GM23338 (cell line): ENCODE measurements at regions not wholly inside any gene's neighbourhood (a gene's known extent, or its start where the extent isn't known, plus 50 kb on each side); places are given as distances from the start of the nearest gene placed in this dataset.

Experiments used
- ATAC-seq: fragments of 200-7000 bp; cut with Tn5 transposase; 3 replicates; pipeline ENCODE4 v1.9.1; 2020
- DNase-seq: peaks from one replicate; pipeline ENCODE4 v3.0.0-alpha.2; 2015; ENCODE audit warnings: low spot score
- H2AFZ ChIP-seq: fragments of 200-600 bp; sonication (generic); 2 replicates; pipeline ENCODE4 v1.8.0; 2016; ENCODE audit warnings: antibody characterized with exemption, mild to moderate bottlenecking, moderate library complexity
- H3F3A ChIP-seq: fragments of 200-600 bp; sonication (generic); replicated peaks from 2 replicates; pipeline ENCODE4 v1.8.0; 2017; ENCODE audit warnings: antibody characterized with exemption, mixed run types, low read depth
- H3K27ac ChIP-seq: fragments of 200-600 bp; sonication (generic); 2 replicates; pipeline ENCODE4 v1.6.1; 2016; ENCODE audit warnings: low read depth
- H3K27me3 ChIP-seq: fragments of 200-600 bp; sonication (generic); 2 replicates; pipeline ENCODE4 v1.8.0; 2016; ENCODE audit warnings: mild to moderate bottlenecking, mixed run types, moderate library complexity; ENCODE audit not compliant: insufficient read depth
- H3K36me3 ChIP-seq: fragments of 200-600 bp; sonication (generic); 2 replicates; pipeline ENCODE4 v1.8.0; 2016; ENCODE audit warnings: mild to moderate bottlenecking; ENCODE audit not compliant: insufficient read depth
- H3K4me1 ChIP-seq: fragments of 200-600 bp; sonication (generic); 2 replicates; pipeline ENCODE4 v1.8.0; 2016; ENCODE audit warnings: mild to moderate bottlenecking, moderate library complexity; ENCODE audit not compliant: insufficient read depth
- H3K4me2 ChIP-seq: fragments of 200-600 bp; sonication (generic); 2 replicates; pipeline ENCODE4 v1.7.1; 2017; ENCODE audit warnings: mixed run types
- H3K4me3 ChIP-seq: fragments of 200-600 bp; sonication (generic); 2 replicates; pipeline ENCODE4 v1.6.1; 2016; ENCODE audit warnings: mixed run types
- H3K79me2 ChIP-seq: fragments of 200-600 bp; sonication (generic); replicated peaks from 2 replicates; pipeline ENCODE4 v1.8.0; 2017; ENCODE audit warnings: mild to moderate bottlenecking; ENCODE audit not compliant: insufficient read depth
- H3K9me2 ChIP-seq: fragments of 200-600 bp; sonication (generic); 2 replicates; pipeline ENCODE4 v1.8.0; 2017; ENCODE audit not compliant: insufficient read depth
- H4K20me1 ChIP-seq: fragments of 200-600 bp; sonication (generic); replicated peaks from 2 replicates; pipeline ENCODE4 v1.8.0; 2017; ENCODE audit warnings: mild to moderate bottlenecking; ENCODE audit not compliant: insufficient read depth
- H3K27ac Mint-ChIP-seq: 2 replicates; pipeline ENCODE4 v1.8.0; 2020; ENCODE audit warnings: inconsistent platforms, mild to moderate bottlenecking, moderate library complexity, mixed read lengths
- H3K27me3 Mint-ChIP-seq: 3 replicates; pipeline ENCODE4 v1.8.0; 2022; ENCODE audit warnings: low read depth, mild to moderate bottlenecking, moderate library complexity, mixed read lengths, inconsistent platforms; ENCODE audit not compliant: insufficient read depth, poor library complexity
- H3K36me3 Mint-ChIP-seq: 3 replicates; pipeline ENCODE4 v1.8.0; 2021; ENCODE audit warnings: low read depth, mild to moderate bottlenecking, inconsistent platforms, moderate library complexity, mixed read lengths
- H3K4me1 Mint-ChIP-seq: 3 replicates; pipeline ENCODE4 v1.8.0; 2020; ENCODE audit warnings: mild to moderate bottlenecking, inconsistent platforms, mixed read lengths
- H3K4me3 Mint-ChIP-seq: 3 replicates; pipeline ENCODE4 v1.8.0; 2021; ENCODE audit warnings: moderate library complexity, mild to moderate bottlenecking, inconsistent platforms, mixed read lengths
- H3K9me3 Mint-ChIP-seq: 3 replicates; pipeline ENCODE4 v1.8.0; 2020; ENCODE audit warnings: moderate library complexity, mild to moderate bottlenecking, inconsistent platforms, mixed read lengths
- CREB1 ChIP-seq: fragments of 250-450 bp; sonication (Bioruptor Pico); IDR thresholded peaks from 2 replicates; pipeline ENCODE4 v1.5.0; 2020; ENCODE audit warnings: low read depth, mild to moderate bottlenecking, moderate library complexity
- EZH2 ChIP-seq: fragments of 200-600 bp; sonication (generic); IDR thresholded peaks from one replicate; pipeline ENCODE4 v1.8.0; 2017; ENCODE audit warnings: antibody characterized with exemption, mild to moderate bottlenecking, low read depth; ENCODE audit not compliant: unreplicated experiment
- EZH2phosphoT487 ChIP-seq: fragments of 200-600 bp; sonication (generic); IDR thresholded peaks from one replicate; pipeline ENCODE4 v1.8.1; 2018; ENCODE audit warnings: antibody characterized with exemption; ENCODE audit not compliant: unreplicated experiment
- JUNB ChIP-seq: IDR thresholded peaks from one replicate; pipeline ENCODE4 v1.6.1; 2016; ENCODE audit warnings: antibody characterized with exemption; ENCODE audit not compliant: unreplicated experiment
- NANOG ChIP-seq: IDR thresholded peaks from 2 replicates; pipeline ENCODE4 v1.6.1; 2016; ENCODE audit warnings: antibody characterized with exemption, borderline replicate concordance
- POLR2AphosphoS5 ChIP-seq: IDR thresholded peaks from 2 replicates; pipeline ENCODE4 v1.6.1; 2016; ENCODE audit warnings: antibody characterized with exemption, low read depth
- STAT1 ChIP-seq: IDR thresholded peaks from one replicate; pipeline ENCODE4 v1.6.1; 2016; ENCODE audit warnings: antibody characterized with exemption; ENCODE audit not compliant: unreplicated experiment
- ZNF114 ChIP-seq: fragments of 250-450 bp; sonication (Bioruptor Pico); IDR thresholded peaks from 2 replicates; pipeline ENCODE4 v1.5.0; 2020; ENCODE audit warnings: mild to moderate bottlenecking, moderate library complexity
- ZNF331 ChIP-seq: fragments of 250-450 bp; sonication (Bioruptor Pico); IDR thresholded peaks from 2 replicates; pipeline ENCODE4 v1.5.0; 2020; ENCODE audit warnings: low read depth, mild to moderate bottlenecking, moderate library complexity
- TF ChIP-seq, protein P1 (sequence below), 2 experiments: fragments of 200-600 bp in 1 of 2; sonication (generic) in 1 of 2; conservative IDR thresholded peaks; 2 replicates each; pipeline versions ENCODE4 v1.5.1 to v1.6.1; 2016 to 2017; ENCODE audit warnings: antibody characterized with exemption in 2 of 2, low read depth in 2 of 2, mild to moderate bottlenecking in 2 of 2, moderate library complexity in 1 of 2
- TF ChIP-seq, protein P2 (sequence below): fragments of 250-450 bp; sonication (Bioruptor Pico); IDR thresholded peaks from 2 replicates; pipeline ENCODE4 v1.5.0; 2020; ENCODE audit warnings: mild to moderate bottlenecking, moderate library complexity
- TF ChIP-seq, protein P3 (sequence below): IDR thresholded peaks from one replicate; pipeline ENCODE4 v1.6.1; 2018; ENCODE audit warnings: antibody characterized with exemption; ENCODE audit not compliant: unreplicated experiment
- TF ChIP-seq, protein P4 (sequence below): IDR thresholded peaks from 2 replicates; pipeline ENCODE4 v1.6.1; 2016; ENCODE audit warnings: antibody characterized with exemption

DNA sequence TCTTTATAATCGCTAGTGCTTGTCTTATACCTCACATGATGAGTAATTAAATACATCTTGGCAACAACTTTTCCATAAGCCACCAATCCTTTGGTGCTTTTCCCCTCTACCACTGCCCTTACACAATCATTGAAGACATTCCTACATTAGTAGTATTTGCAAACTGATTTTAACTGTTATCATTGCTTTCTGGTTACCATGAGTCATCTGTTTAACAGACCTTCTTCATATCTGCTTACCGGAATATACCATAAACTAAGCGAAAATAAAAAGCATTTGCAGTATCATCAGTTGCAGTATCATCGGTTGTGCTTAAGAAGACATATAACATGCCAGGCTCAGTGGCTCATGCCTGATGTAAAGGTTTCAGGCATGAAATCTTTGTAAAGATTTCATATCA, 54.8 kb upstream of the PLEKHA5 start:
- DNase-seq (no peak), ATAC-seq (no peak)
- Histone ChIP-seq H3K27me3 (no peaks in the 10 kb centered on the region), H3F3A (no peaks in the 10 kb centered on the region), H3K4me2 (no peak overlapping the region), H4K20me1 (no peaks in the 10 kb centered on the region), H3K27ac (no peak overlapping the region), H3K4me3 (no peak overlapping the region), H3K9me2 (peaks cover 11% of the 10 kb centered on the region; the same call in 1 of the 2 replicates), H3K79me2 (no peaks in the 10 kb centered on the region), H3K36me3 (no peaks in the 10 kb centered on the region), H3K4me1 (no peaks in the 10 kb centered on the region), H2AFZ (no peak overlapping the region; the same call in 1 of the 2 replicates)
- Mint-ChIP-seq H3K4me1 (no peaks in the 10 kb centered on the region), H3K9me3 (peaks cover 2% of the 10 kb centered on the region; the same call in 2 of the 3 replicates), H3K27ac (no peak overlapping the region), H3K36me3 (no peaks in the 10 kb centered on the region), H3K27me3 (peaks cover 2% of the 10 kb centered on the region), H3K4me3 (no peak overlapping the region)
- TF ChIP-seq STAT1, result no peak
- no peak for TF ChIP-seq EZH2
- TF ChIP-seq, protein P1, sequence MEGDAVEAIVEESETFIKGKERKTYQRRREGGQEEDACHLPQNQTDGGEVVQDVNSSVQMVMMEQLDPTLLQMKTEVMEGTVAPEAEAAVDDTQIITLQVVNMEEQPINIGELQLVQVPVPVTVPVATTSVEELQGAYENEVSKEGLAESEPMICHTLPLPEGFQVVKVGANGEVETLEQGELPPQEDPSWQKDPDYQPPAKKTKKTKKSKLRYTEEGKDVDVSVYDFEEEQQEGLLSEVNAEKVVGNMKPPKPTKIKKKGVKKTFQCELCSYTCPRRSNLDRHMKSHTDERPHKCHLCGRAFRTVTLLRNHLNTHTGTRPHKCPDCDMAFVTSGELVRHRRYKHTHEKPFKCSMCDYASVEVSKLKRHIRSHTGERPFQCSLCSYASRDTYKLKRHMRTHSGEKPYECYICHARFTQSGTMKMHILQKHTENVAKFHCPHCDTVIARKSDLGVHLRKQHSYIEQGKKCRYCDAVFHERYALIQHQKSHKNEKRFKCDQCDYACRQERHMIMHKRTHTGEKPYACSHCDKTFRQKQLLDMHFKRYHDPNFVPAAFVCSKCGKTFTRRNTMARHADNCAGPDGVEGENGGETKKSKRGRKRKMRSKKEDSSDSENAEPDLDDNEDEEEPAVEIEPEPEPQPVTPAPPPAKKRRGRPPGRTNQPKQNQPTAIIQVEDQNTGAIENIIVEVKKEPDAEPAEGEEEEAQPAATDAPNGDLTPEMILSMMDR (conservative IDR thresholded peaks at IDR 0.05; ENCODE audit: low read depth in 2 of 2), result no peak
- TF ChIP-seq, protein P2, sequence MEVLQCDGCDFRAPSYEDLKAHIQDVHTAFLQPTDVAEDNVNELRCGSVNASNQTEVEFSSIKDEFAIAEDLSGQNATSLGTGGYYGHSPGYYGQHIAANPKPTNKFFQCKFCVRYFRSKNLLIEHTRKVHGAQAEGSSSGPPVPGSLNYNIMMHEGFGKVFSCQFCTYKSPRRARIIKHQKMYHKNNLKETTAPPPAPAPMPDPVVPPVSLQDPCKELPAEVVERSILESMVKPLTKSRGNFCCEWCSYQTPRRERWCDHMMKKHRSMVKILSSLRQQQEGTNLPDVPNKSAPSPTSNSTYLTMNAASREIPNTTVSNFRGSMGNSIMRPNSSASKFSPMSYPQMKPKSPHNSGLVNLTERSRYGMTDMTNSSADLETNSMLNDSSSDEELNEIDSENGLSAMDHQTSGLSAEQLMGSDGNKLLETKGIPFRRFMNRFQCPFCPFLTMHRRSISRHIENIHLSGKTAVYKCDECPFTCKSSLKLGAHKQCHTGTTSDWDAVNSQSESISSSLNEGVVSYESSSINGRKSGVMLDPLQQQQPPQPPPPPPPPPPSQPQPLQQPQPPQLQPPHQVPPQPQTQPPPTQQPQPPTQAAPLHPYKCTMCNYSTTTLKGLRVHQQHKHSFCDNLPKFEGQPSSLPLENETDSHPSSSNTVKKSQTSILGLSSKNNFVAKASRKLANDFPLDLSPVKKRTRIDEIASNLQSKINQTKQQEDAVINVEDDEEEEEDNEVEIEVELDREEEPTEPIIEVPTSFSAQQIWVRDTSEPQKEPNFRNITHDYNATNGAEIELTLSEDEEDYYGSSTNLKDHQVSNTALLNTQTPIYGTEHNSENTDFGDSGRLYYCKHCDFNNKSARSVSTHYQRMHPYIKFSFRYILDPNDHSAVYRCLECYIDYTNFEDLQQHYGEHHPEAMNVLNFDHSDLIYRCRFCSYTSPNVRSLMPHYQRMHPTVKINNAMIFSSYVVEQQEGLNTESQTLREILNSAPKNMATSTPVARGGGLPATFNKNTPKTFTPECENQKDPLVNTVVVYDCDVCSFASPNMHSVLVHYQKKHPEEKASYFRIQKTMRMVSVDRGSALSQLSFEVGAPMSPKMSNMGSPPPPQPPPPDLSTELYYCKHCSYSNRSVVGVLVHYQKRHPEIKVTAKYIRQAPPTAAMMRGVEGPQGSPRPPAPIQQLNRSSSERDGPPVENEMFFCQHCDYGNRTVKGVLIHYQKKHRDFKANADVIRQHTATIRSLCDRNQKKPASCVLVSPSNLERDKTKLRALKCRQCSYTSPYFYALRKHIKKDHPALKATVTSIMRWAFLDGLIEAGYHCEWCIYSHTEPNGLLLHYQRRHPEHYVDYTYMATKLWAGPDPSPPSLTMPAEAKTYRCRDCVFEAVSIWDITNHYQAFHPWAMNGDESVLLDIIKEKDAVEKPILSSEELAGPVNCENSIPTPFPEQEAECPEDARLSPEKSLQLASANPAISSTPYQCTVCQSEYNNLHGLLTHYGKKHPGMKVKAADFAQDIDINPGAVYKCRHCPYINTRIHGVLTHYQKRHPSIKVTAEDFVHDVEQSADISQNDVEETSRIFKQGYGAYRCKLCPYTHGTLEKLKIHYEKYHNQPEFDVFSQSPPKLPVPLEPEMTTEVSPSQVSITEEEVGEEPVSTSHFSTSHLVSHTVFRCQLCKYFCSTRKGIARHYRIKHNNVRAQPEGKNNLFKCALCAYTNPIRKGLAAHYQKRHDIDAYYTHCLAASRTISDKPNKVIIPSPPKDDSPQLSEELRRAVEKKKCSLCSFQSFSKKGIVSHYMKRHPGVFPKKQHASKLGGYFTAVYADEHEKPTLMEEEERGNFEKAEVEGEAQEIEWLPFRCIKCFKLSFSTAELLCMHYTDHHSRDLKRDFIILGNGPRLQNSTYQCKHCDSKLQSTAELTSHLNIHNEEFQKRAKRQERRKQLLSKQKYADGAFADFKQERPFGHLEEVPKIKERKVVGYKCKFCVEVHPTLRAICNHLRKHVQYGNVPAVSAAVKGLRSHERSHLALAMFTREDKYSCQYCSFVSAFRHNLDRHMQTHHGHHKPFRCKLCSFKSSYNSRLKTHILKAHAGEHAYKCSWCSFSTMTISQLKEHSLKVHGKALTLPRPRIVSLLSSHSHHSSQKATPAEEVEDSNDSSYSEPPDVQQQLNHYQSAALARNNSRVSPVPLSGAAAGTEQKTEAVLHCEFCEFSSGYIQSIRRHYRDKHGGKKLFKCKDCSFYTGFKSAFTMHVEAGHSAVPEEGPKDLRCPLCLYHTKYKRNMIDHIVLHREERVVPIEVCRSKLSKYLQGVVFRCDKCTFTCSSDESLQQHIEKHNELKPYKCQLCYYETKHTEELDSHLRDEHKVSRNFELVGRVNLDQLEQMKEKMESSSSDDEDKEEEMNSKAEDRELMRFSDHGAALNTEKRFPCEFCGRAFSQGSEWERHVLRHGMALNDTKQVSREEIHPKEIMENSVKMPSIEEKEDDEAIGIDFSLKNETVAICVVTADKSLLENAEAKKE (CRISPR knock-in tag), result no peak
- TF ChIP-seq, protein P3, sequence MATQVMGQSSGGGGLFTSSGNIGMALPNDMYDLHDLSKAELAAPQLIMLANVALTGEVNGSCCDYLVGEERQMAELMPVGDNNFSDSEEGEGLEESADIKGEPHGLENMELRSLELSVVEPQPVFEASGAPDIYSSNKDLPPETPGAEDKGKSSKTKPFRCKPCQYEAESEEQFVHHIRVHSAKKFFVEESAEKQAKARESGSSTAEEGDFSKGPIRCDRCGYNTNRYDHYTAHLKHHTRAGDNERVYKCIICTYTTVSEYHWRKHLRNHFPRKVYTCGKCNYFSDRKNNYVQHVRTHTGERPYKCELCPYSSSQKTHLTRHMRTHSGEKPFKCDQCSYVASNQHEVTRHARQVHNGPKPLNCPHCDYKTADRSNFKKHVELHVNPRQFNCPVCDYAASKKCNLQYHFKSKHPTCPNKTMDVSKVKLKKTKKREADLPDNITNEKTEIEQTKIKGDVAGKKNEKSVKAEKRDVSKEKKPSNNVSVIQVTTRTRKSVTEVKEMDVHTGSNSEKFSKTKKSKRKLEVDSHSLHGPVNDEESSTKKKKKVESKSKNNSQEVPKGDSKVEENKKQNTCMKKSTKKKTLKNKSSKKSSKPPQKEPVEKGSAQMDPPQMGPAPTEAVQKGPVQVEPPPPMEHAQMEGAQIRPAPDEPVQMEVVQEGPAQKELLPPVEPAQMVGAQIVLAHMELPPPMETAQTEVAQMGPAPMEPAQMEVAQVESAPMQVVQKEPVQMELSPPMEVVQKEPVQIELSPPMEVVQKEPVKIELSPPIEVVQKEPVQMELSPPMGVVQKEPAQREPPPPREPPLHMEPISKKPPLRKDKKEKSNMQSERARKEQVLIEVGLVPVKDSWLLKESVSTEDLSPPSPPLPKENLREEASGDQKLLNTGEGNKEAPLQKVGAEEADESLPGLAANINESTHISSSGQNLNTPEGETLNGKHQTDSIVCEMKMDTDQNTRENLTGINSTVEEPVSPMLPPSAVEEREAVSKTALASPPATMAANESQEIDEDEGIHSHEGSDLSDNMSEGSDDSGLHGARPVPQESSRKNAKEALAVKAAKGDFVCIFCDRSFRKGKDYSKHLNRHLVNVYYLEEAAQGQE, result no peak
- no peak for TF ChIP-seq POLR2AphosphoS5
- TF ChIP-seq ZNF114 (CRISPR knock-in tag), result no peak
- TF ChIP-seq CREB1 (CRISPR knock-in tag), result no peak
- TF ChIP-seq EZH2phosphoT487, result no peak
- TF ChIP-seq ZNF331 (CRISPR knock-in tag), result no peak
- TF ChIP-seq, protein P4, sequence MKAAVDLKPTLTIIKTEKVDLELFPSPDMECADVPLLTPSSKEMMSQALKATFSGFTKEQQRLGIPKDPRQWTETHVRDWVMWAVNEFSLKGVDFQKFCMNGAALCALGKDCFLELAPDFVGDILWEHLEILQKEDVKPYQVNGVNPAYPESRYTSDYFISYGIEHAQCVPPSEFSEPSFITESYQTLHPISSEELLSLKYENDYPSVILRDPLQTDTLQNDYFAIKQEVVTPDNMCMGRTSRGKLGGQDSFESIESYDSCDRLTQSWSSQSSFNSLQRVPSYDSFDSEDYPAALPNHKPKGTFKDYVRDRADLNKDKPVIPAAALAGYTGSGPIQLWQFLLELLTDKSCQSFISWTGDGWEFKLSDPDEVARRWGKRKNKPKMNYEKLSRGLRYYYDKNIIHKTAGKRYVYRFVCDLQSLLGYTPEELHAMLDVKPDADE, result no peak
- no peak for TF ChIP-seq NANOG
- no peak for TF ChIP-seq JUNB
